Left lung (tissue), 4 donors: ENCODE measurements at regions not wholly inside any gene's neighbourhood (a gene's known extent, or its start where the extent isn't known, plus 50 kb on each side); places are given as distances from the start of the nearest gene placed in this dataset.

Source experiments
- ATAC-seq: fragments of 200-7000 bp; cut with Tn5 transposase; one replicate; pipeline ENCODE4 v1.9.1; 2020; ENCODE audit warnings: moderate library complexity
- DNase-seq, 4 donors: peaks; one replicate each; pipeline ENCODE4 v3.0.0-alpha.2; 2013 to 2020
- H3K27ac ChIP-seq, 2 donors: fragments of 200-600 bp; sonication (generic) in 1 of 2; one replicate each; pipeline versions ENCODE4 v1.5.0 to v1.8.0; 2020 to 2021
- H3K27me3 ChIP-seq, 2 donors: fragments of 200-600 bp; sonication (generic) in 1 of 2; one replicate each; pipeline versions ENCODE4 v1.5.0 to v1.8.0; 2020 to 2021
- H3K36me3 ChIP-seq, 2 donors: fragments of 200-600 bp; sonication (generic) in 1 of 2; one replicate each; pipeline versions ENCODE4 v1.5.0 to v1.8.0; 2020 to 2021
- H3K4me1 ChIP-seq, 2 donors: fragments of 200-600 bp; one replicate each; pipeline ENCODE4 v1.8.0; 2021
- H3K4me3 ChIP-seq, 2 donors: fragments of 200-600 bp; sonication (generic) in 1 of 2; one replicate each; pipeline versions ENCODE4 v1.5.0 to v1.8.0; 2020 to 2021; ENCODE audit warnings: mild to moderate bottlenecking in 1 of 2
- H3K9me3 ChIP-seq, 2 donors: fragments of 200-600 bp; sonication (generic) in 1 of 2; one replicate each; pipeline versions ENCODE4 v1.5.0 to v1.8.0; 2020 to 2021
- CTCF ChIP-seq, 2 donors: fragments of 200-600 bp; sonication (generic) in 1 of 2; IDR thresholded peaks; one replicate each; pipeline versions ENCODE4 v1.5.0 to v1.8.0; 2021; ENCODE audit warnings: antibody characterized with exemption in 2 of 2
- intact Hi-C, 2 donors: fragments of 100-400 bp; cut with DNase I; formaldehyde crosslinking; loops; one replicate each; pipeline versions ENCODE4 v1.11.2 to v1.14.2; 2022
- donor health status: DM: no; HTN: yes; CAD: no.
- donor health status: DM: no; HTN: no; CAD: no.

- no peaks in the 10 kb centered on the region for H3K27me3 ChIP-seq
- H3K4me1 ChIP-seq: no peaks in the 10 kb centered on the region
- H3K4me3 ChIP-seq: no peak overlapping the region
- ATAC-seq (no peak), DNase-seq (no peak)
- intact Hi-C loops: no loop called here
- no peaks in the 10 kb centered on the region for H3K36me3 ChIP-seq
- H3K9me3 ChIP-seq: peaks cover 0 to 4% of the 10 kb centered on the region in 2 donors
- TF ChIP-seq CTCF (IDR thresholded peaks at IDR 0.05): no peak
- no peak overlapping the region for H3K27ac ChIP-seq
These were observed 132.3 kb upstream of the ST8SIA4 start for GRCh38 chr5:101035425-101035824.

GRCh38 chr5:101024299-101024698, 121.2 kb upstream of the ST8SIA4 start:
- Histone ChIP-seq H3K4me3 (no peak overlapping the region), H3K27ac (no peak overlapping the region), H3K4me1 (no peaks in the 10 kb centered on the region), H3K9me3 (peaks cover 0 to 2% of the 10 kb centered on the region in 2 donors), H3K27me3 (no peaks in the 10 kb centered on the region), H3K36me3 (no peaks in the 10 kb centered on the region)
- no peak for TF ChIP-seq CTCF (IDR thresholded peaks at IDR 0.05)
- no peak for ATAC-seq
- intact Hi-C loops: no loop called here
- no peak for DNase-seq

GRCh38 chr5:101018299-101018698, 115.2 kb upstream of the ST8SIA4 start:
- TF ChIP-seq CTCF (IDR thresholded peaks at IDR 0.05): no peak
- Histone ChIP-seq H3K27me3 (no peaks in the 10 kb centered on the region), H3K27ac (no peak overlapping the region), H3K36me3 (no peaks in the 10 kb centered on the region), H3K4me3 (no peak overlapping the region), H3K9me3 (no peaks in the 10 kb centered on the region), H3K4me1 (no peaks in the 10 kb centered on the region)
- ATAC-seq: no peak
- intact Hi-C loops: no loop called here
- no peak for DNase-seq

GRCh38 chr5:101012880-101013279, 109.8 kb upstream of the ST8SIA4 start:
- DNase-seq (no peak), ATAC-seq (no peak)
- intact Hi-C loops: no loop called here
- no peaks in the 10 kb centered on the region for H3K36me3 ChIP-seq
- H3K4me3 ChIP-seq: no peak overlapping the region
- H3K4me1 ChIP-seq: no peaks in the 10 kb centered on the region
- H3K9me3 ChIP-seq: no peaks in the 10 kb centered on the region
- no peak overlapping the region for H3K27ac ChIP-seq
- no peak for TF ChIP-seq CTCF (IDR thresholded peaks at IDR 0.05)
- H3K27me3 ChIP-seq: no peaks in the 10 kb centered on the region

- Histone ChIP-seq H3K36me3 (no peaks in the 10 kb centered on the region), H3K4me3 (no peak overlapping the region), H3K4me1 (no peaks in the 10 kb centered on the region), H3K9me3 (peaks cover 0 to 4% of the 10 kb centered on the region in 2 donors), H3K27ac (no peak overlapping the region), H3K27me3 (no peaks in the 10 kb centered on the region)
- DNase-seq (no peak), ATAC-seq (peak; percentile 55)
- intact Hi-C loops: no loop called here
- TF ChIP-seq CTCF (IDR thresholded peaks at IDR 0.05): no peak
These were observed 106.9 kb upstream of the ST8SIA4 start for GRCh38 chr5:101009758-101010519.
